PC-9 (cell line): ENCODE measurements at regions not wholly inside any gene's neighbourhood (a gene's known extent, or its start where the extent isn't known, plus 50 kb on each side); places are given as distances from the start of the nearest gene placed in this dataset.
"Not testable (repeated sequence)": the region's sequence is repeated elsewhere in the genome, so short reads cannot be mapped to it uniquely, and the experiment has no call there.

Source experiments
- EZH2 ChIP-seq: fragments of 200-600 bp; sonication (generic); IDR thresholded peaks from 2 replicates; pipeline ENCODE4 v1.8.0; 2017; ENCODE audit warnings: antibody characterized with exemption, low read depth
- TF ChIP-seq, protein P1 (sequence below): fragments of 200-600 bp; sonication (generic); conservative IDR thresholded peaks from 2 replicates; pipeline ENCODE4 v1.6.1; 2017; ENCODE audit warnings: mixed run types, antibody characterized with exemption, mild to moderate bottlenecking, moderate library complexity

DNA sequence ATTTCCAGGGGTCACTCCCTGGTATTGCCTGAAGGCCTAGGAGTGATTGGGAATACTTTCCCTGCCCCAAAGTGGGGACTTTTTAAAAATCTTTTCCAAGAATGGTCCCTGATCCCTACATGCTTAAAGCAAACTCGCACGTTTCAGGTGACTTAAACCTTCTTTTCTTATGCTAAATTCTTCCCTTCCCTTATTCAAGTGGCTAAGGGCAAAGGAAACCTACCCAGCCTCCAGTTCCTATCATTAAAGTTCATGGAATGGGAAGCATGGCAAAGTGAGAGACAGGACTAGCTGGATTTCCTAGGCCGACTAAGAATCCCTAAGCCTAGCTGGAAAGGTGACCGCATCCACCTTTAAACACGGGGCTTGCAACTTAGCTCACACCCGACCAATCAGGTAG is 346.8 kb downstream of the ZIC4 start:
- TF ChIP-seq, protein P1, sequence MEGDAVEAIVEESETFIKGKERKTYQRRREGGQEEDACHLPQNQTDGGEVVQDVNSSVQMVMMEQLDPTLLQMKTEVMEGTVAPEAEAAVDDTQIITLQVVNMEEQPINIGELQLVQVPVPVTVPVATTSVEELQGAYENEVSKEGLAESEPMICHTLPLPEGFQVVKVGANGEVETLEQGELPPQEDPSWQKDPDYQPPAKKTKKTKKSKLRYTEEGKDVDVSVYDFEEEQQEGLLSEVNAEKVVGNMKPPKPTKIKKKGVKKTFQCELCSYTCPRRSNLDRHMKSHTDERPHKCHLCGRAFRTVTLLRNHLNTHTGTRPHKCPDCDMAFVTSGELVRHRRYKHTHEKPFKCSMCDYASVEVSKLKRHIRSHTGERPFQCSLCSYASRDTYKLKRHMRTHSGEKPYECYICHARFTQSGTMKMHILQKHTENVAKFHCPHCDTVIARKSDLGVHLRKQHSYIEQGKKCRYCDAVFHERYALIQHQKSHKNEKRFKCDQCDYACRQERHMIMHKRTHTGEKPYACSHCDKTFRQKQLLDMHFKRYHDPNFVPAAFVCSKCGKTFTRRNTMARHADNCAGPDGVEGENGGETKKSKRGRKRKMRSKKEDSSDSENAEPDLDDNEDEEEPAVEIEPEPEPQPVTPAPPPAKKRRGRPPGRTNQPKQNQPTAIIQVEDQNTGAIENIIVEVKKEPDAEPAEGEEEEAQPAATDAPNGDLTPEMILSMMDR, result not testable (repeated sequence)
- TF ChIP-seq EZH2, result not testable (repeated sequence)
